Endodermal cell (in vitro differentiated cells): ENCODE measurements at regions not wholly inside any gene's neighbourhood (a gene's known extent, or its start where the extent isn't known, plus 50 kb on each side); places are given as distances from the start of the nearest gene placed in this dataset.

Experiments used
- DNase-seq: peaks from one replicate; pipeline ENCODE4 v3.0.0-alpha.2; 2017
- H3K27ac ChIP-seq: 2 replicates; pipeline ENCODE4 v1.5.1; 2013; ENCODE audit warnings: mild to moderate bottlenecking, low read depth, low read length, moderate library complexity
- H3K27me3 ChIP-seq: 2 replicates; pipeline ENCODE4 v1.6.1; 2013; ENCODE audit warnings: mild to moderate bottlenecking, low read length, moderate library complexity; ENCODE audit not compliant: insufficient read depth, control insufficient read depth, poor library complexity, severe bottlenecking
- H3K36me3 ChIP-seq: 2 replicates; pipeline ENCODE4 v1.7.0; 2013; ENCODE audit warnings: mild to moderate bottlenecking, low read length, moderate library complexity; ENCODE audit not compliant: control insufficient read depth, insufficient read depth
- H3K4me1 ChIP-seq: one replicate; pipeline ENCODE4 v1.7.0; 2013; ENCODE audit warnings: low read length; ENCODE audit not compliant: control insufficient read depth, insufficient read depth
- H3K4me3 ChIP-seq: 2 replicates; pipeline ENCODE4 v1.5.1; 2013; ENCODE audit warnings: mild to moderate bottlenecking, low read length, moderate library complexity
- H3K9ac ChIP-seq: 2 replicates; pipeline ENCODE4 v1.6.1; 2013; ENCODE audit warnings: mild to moderate bottlenecking, low read length, moderate library complexity; ENCODE audit not compliant: poor library complexity, severe bottlenecking; ENCODE audit errors: extremely low read depth
- H3K9me3 ChIP-seq: 2 replicates; pipeline ENCODE4 v1.6.1; 2013; ENCODE audit warnings: mild to moderate bottlenecking, low read length, moderate library complexity; ENCODE audit not compliant: control insufficient read depth
- H3K27ac Mint-ChIP-seq: 2 replicates; pipeline ENCODE4 v1.8.0; 2020; ENCODE audit warnings: mixed read lengths
- H3K27me3 Mint-ChIP-seq: 2 replicates; pipeline ENCODE4 v1.8.0; 2021; ENCODE audit warnings: mild to moderate bottlenecking, mixed read lengths; ENCODE audit not compliant: insufficient read depth
- H3K36me3 Mint-ChIP-seq: 2 replicates; pipeline ENCODE4 v1.8.0; 2020; ENCODE audit warnings: low read depth, mixed read lengths
- H3K4me1 Mint-ChIP-seq: 2 replicates; pipeline ENCODE4 v1.8.0; 2020; ENCODE audit warnings: mixed read lengths
- H3K4me3 Mint-ChIP-seq: 2 replicates; pipeline ENCODE4 v1.8.0; 2020; ENCODE audit warnings: mild to moderate bottlenecking, moderate library complexity, mixed read lengths
- H3K9me3 Mint-ChIP-seq: 2 replicates; pipeline ENCODE4 v1.8.0; 2020; ENCODE audit warnings: mild to moderate bottlenecking, mixed read lengths
- CTCF ChIP-seq: fragments of 200-600 bp; sonication (generic); conservative IDR thresholded peaks from 2 replicates; pipeline ENCODE4 v1.5.0; 2021; ENCODE audit warnings: antibody characterized with exemption, mild to moderate bottlenecking
- WGBS, 2 experiments: methylation state at CpG; one replicate each; pipeline versions ENCODE4 v1.1.5 to v1.1.7; 2013; ENCODE audit warnings: missing lambda C conversion rate in 2 of 2, mixed read lengths in 1 of 2; ENCODE audit not compliant: insufficient coverage in 1 of 2, insufficient read length in 1 of 2; 5-methylcytosine and 5-hydroxymethylcytosine counted together

GRCh38 chr10:3666525-3667302 lies 118.3 kb downstream of the KLF6 start:
- Mint-ChIP-seq H3K4me1 (peaks cover 18% of the 10 kb centered on the region), H3K9me3 (peaks cover 2% of the 10 kb centered on the region), H3K27ac (no peak overlapping the region), H3K27me3 (peaks cover 7% of the 10 kb centered on the region), H3K36me3 (no peaks in the 10 kb centered on the region), H3K4me3 (no peak overlapping the region)
- Histone ChIP-seq H3K4me1 (no peaks in the 10 kb centered on the region), H3K27ac (no peak overlapping the region), H3K4me3 (no peak overlapping the region), H3K36me3 (no peaks in the 10 kb centered on the region), H3K27me3 (peaks cover 6% of the 10 kb centered on the region), H3K9ac (no peak overlapping the region), H3K9me3 (peaks cover under 1% of the 10 kb centered on the region)
- WGBS, 2 experiments, result 93 to 95% methylated on average over 11 to 14 of the region's 14 CpGs
- DNase-seq, result no peak
- no peak for TF ChIP-seq CTCF

- H3K4me1 ChIP-seq, result no peaks in the 10 kb centered on the region
- Mint-ChIP-seq H3K27ac (no peak overlapping the region), H3K4me1 (peaks cover 20% of the 10 kb centered on the region), H3K36me3 (peaks cover 2% of the 10 kb centered on the region), H3K27me3 (peaks cover 7% of the 10 kb centered on the region), H3K4me3 (no peak overlapping the region), H3K9me3 (peaks cover 15% of the 10 kb centered on the region)
- no peak overlapping the region for H3K27ac ChIP-seq
- H3K36me3 ChIP-seq, result no peaks in the 10 kb centered on the region
- H3K4me3 ChIP-seq, result no peak overlapping the region
- no peak for DNase-seq
- H3K27me3 ChIP-seq, result peaks cover 6% of the 10 kb centered on the region
- H3K9me3 ChIP-seq, result peaks cover 14% of the 10 kb centered on the region
- WGBS, 2 experiments, result 79 to 87% methylated on average over 10 to 15 of the region's 15 CpGs
- no peak for TF ChIP-seq CTCF
- H3K9ac ChIP-seq, result no peak overlapping the region
Measured at GRCh38 chr10:3665316-3665908, 119.6 kb downstream of the KLF6 start.

- H3K27me3 Mint-ChIP-seq, result peaks cover 7% of the 10 kb centered on the region
- peaks cover 17% of the 10 kb centered on the region for H3K9me3 ChIP-seq
- WGBS, 2 experiments, result 86 to 89% methylated on average over 1 to 2 of the region's 2 CpGs
- peaks cover 9% of the 10 kb centered on the region for H3K4me1 ChIP-seq
- no peak for DNase-seq
- no peak overlapping the region for H3K9ac ChIP-seq
- peaks cover 21% of the 10 kb centered on the region for H3K9me3 Mint-ChIP-seq
- no peak overlapping the region for H3K4me3 ChIP-seq
- no peak overlapping the region for H3K4me3 Mint-ChIP-seq
- H3K27me3 ChIP-seq, result peaks cover 6% of the 10 kb centered on the region
- no peaks in the 10 kb centered on the region for H3K36me3 ChIP-seq
- H3K27ac Mint-ChIP-seq, result no peak overlapping the region
- no peak overlapping the region for H3K27ac ChIP-seq
- peaks cover 28% of the 10 kb centered on the region for H3K4me1 Mint-ChIP-seq
- peaks cover 2% of the 10 kb centered on the region for H3K36me3 Mint-ChIP-seq
- TF ChIP-seq CTCF, result no peak
Measured at GRCh38 chr10:3662775-3663174, 122.2 kb downstream of the KLF6 start.
